ENCODE measurements at regions not wholly inside any gene's neighbourhood (a gene's known extent, or its start where the extent isn't known, plus 50 kb on each side); places are given as distances from the start of the nearest gene placed in this dataset.

DNA sequence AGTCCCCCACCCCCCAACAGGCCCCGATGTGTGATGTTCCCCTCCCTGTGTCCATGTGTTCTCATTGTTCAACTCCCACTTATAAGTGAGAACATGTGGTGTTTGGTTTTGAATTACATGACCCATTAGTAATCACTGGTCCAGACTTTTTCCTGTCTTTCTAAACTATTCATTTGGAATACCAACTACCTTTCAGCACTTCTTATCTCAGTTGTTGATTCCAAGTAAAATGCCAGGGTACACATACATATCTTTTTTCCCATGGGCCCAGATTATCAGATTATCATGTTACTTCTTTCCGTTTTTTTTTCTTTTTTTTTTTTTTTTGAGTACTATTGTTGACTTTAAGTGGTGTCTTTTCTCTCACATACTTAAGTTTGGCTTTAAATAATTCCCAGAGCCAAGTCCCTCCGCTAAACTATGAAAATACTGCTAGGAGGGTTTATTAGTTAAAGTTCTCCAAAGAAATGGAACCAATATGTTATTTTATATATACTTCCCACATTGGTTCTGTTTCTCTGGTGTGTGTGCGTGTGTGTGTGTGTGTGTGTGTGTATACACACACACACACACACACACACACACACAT is 389.3 kb downstream of the IRS1 start:
- Histone ChIP-seq H3K27me3 (replicated peaks; ENCODE audit: insufficient read depth, low read depth, low read length, poor library complexity) (no peaks in the 10 kb centered on the region), H3K9me3 (ENCODE audit: low read depth, low read length, poor library complexity, severe bottlenecking) (no peaks in the 10 kb centered on the region), H3K4me1 (ENCODE audit: insufficient read depth, low read length, poor library complexity, severe bottlenecking) (peaks cover 33% of the 10 kb centered on the region), H3K36me3 (ENCODE audit: insufficient read depth, low read length, poor library complexity, severe bottlenecking) (no peaks in the 10 kb centered on the region), H3K4me3 (ENCODE audit: low read depth, low read length, poor library complexity, severe bottlenecking) (no peak overlapping the region), H3K27ac (ENCODE audit: low read depth, low read length, poor library complexity, severe bottlenecking) (no peak overlapping the region)
- intact Hi-C loops (cut with micrococcal nuclease; ENCODE audit: unreplicated experiment): no loop called here
- no TSS peak for BruUV-seq (replicated peaks)
- no peak for TF ChIP-seq EZH2 (IDR thresholded peaks at IDR 0.05; ENCODE audit: borderline replicate concordance, low read depth, low read length, poor library complexity, severe bottlenecking)
- TF ChIP-seq, protein P1, sequence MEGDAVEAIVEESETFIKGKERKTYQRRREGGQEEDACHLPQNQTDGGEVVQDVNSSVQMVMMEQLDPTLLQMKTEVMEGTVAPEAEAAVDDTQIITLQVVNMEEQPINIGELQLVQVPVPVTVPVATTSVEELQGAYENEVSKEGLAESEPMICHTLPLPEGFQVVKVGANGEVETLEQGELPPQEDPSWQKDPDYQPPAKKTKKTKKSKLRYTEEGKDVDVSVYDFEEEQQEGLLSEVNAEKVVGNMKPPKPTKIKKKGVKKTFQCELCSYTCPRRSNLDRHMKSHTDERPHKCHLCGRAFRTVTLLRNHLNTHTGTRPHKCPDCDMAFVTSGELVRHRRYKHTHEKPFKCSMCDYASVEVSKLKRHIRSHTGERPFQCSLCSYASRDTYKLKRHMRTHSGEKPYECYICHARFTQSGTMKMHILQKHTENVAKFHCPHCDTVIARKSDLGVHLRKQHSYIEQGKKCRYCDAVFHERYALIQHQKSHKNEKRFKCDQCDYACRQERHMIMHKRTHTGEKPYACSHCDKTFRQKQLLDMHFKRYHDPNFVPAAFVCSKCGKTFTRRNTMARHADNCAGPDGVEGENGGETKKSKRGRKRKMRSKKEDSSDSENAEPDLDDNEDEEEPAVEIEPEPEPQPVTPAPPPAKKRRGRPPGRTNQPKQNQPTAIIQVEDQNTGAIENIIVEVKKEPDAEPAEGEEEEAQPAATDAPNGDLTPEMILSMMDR (conservative IDR thresholded peaks at IDR 0.05; ENCODE audit: low read depth, low read length): no peak
- DNase-seq (ENCODE audit: low spot score): no peak
- POLR2A ChIA-PET (ENCODE audit: low non-redundant PET): no interaction called here
- CTCF ChIA-PET: no interaction called here

GRCh38 chr2:226409134-226409533 is 390.5 kb downstream of the IRS1 start:
- POLR2A ChIA-PET (ENCODE audit: low non-redundant PET): interaction anchor here (0.5 kb wide), 1 partner anchor 25 kb away, joined by 3 read pairs; no protein-coding TSS in a partner anchor
- no peaks in the 10 kb centered on the region for H3K27me3 ChIP-seq (replicated peaks; ENCODE audit: insufficient read depth, low read depth, low read length, poor library complexity)
- intact Hi-C loops (cut with micrococcal nuclease; ENCODE audit: unreplicated experiment): no loop called here
- H3K36me3 ChIP-seq (ENCODE audit: insufficient read depth, low read length, poor library complexity, severe bottlenecking): no peaks in the 10 kb centered on the region
- H3K4me1 ChIP-seq (ENCODE audit: insufficient read depth, low read length, poor library complexity, severe bottlenecking): peaks cover 33% of the 10 kb centered on the region
- no peak overlapping the region for H3K27ac ChIP-seq (ENCODE audit: low read depth, low read length, poor library complexity, severe bottlenecking)
- BruUV-seq (replicated peaks): no TSS peak
- no peak overlapping the region for H3K4me3 ChIP-seq (ENCODE audit: low read depth, low read length, poor library complexity, severe bottlenecking)
- H3K9me3 ChIP-seq (ENCODE audit: low read depth, low read length, poor library complexity, severe bottlenecking): no peaks in the 10 kb centered on the region
- CTCF ChIA-PET: no interaction called here
- no peak for TF ChIP-seq EZH2 (IDR thresholded peaks at IDR 0.05; ENCODE audit: borderline replicate concordance, low read depth, low read length, poor library complexity, severe bottlenecking)
- TF ChIP-seq, protein P1 (conservative IDR thresholded peaks at IDR 0.05; ENCODE audit: low read depth, low read length): no peak
- DNase-seq (ENCODE audit: low spot score): peak; percentile 24

GRCh38 chr2:226408141-226408540 is 391.5 kb downstream of the IRS1 start:
- ChIA-PET CTCF (no interaction called here), POLR2A (ENCODE audit: low non-redundant PET) (no interaction called here)
- Histone ChIP-seq H3K9me3 (ENCODE audit: low read depth, low read length, poor library complexity, severe bottlenecking) (no peaks in the 10 kb centered on the region), H3K4me1 (ENCODE audit: insufficient read depth, low read length, poor library complexity, severe bottlenecking) (peaks cover 30% of the 10 kb centered on the region), H3K4me3 (ENCODE audit: low read depth, low read length, poor library complexity, severe bottlenecking) (no peak overlapping the region), H3K27me3 (replicated peaks; ENCODE audit: insufficient read depth, low read depth, low read length, poor library complexity) (no peaks in the 10 kb centered on the region), H3K36me3 (ENCODE audit: insufficient read depth, low read length, poor library complexity, severe bottlenecking) (no peaks in the 10 kb centered on the region), H3K27ac (ENCODE audit: low read depth, low read length, poor library complexity, severe bottlenecking) (peak overlapping the region; percentile 36)
- DNase-seq (ENCODE audit: low spot score): peak; percentile 91
- TF ChIP-seq, protein P1 (conservative IDR thresholded peaks at IDR 0.05; ENCODE audit: low read depth, low read length): no peak
- TF ChIP-seq EZH2 (IDR thresholded peaks at IDR 0.05; ENCODE audit: borderline replicate concordance, low read depth, low read length, poor library complexity, severe bottlenecking): no peak
- no TSS peak for BruUV-seq (replicated peaks)
- intact Hi-C loops (cut with micrococcal nuclease; ENCODE audit: unreplicated experiment): no loop called here

All from A673 (cell line).